Astrocyte of the cerebellum (primary cell): ENCODE measurements at regions not wholly inside any gene's neighbourhood (a gene's known extent, or its start where the extent isn't known, plus 50 kb on each side); places are given as distances from the start of the nearest gene placed in this dataset.

Source experiments
- DNase-seq: peaks from one replicate; pipeline ENCODE4 v3.0.0-alpha.2; 2011; ENCODE audit warnings: low read depth
- H3K4me3 ChIP-seq: 2 replicates; pipeline ENCODE4 v1.5.1; 2011; ENCODE audit warnings: mild to moderate bottlenecking, low read depth, low read length, moderate library complexity
- in situ Hi-C: cut with HindIII; loops from 2 replicates; pipeline ENCODE4 v1.10.0; 2017; ENCODE audit warnings: low sequenced_read_pairs
- TF ChIP-seq, protein P1 (sequence below): IDR thresholded peaks from 2 replicates; pipeline ENCODE4 v1.5.1; 2012; ENCODE audit warnings: low read length, low read depth, moderate library complexity, mild to moderate bottlenecking; ENCODE audit errors: missing control alignments

DNA sequence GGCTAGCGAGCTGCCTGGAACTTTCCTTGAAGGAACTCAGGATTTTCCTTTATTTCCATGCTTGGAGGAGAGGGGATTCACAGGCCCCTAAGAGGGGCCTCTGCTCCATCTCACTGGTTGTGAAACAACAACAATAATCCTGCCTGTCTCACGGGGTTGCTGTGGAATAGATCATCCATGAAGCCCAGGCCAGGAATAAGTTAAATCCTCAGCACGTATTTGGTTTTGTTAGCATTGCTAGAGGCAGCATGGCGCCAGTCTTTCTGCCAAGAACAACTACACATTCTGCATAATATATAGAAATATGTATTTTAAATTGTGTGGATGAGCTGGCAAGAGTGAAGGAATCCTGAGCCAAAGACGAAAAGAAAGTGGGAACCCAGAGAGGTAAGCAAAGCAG, 80.8 kb upstream of the L3MBTL4 start:
- no peak overlapping the region for H3K4me3 ChIP-seq
- TF ChIP-seq, protein P1, sequence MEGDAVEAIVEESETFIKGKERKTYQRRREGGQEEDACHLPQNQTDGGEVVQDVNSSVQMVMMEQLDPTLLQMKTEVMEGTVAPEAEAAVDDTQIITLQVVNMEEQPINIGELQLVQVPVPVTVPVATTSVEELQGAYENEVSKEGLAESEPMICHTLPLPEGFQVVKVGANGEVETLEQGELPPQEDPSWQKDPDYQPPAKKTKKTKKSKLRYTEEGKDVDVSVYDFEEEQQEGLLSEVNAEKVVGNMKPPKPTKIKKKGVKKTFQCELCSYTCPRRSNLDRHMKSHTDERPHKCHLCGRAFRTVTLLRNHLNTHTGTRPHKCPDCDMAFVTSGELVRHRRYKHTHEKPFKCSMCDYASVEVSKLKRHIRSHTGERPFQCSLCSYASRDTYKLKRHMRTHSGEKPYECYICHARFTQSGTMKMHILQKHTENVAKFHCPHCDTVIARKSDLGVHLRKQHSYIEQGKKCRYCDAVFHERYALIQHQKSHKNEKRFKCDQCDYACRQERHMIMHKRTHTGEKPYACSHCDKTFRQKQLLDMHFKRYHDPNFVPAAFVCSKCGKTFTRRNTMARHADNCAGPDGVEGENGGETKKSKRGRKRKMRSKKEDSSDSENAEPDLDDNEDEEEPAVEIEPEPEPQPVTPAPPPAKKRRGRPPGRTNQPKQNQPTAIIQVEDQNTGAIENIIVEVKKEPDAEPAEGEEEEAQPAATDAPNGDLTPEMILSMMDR: no peak
- DNase-seq: no peak
- in situ Hi-C loops: no loop called here

DNA sequence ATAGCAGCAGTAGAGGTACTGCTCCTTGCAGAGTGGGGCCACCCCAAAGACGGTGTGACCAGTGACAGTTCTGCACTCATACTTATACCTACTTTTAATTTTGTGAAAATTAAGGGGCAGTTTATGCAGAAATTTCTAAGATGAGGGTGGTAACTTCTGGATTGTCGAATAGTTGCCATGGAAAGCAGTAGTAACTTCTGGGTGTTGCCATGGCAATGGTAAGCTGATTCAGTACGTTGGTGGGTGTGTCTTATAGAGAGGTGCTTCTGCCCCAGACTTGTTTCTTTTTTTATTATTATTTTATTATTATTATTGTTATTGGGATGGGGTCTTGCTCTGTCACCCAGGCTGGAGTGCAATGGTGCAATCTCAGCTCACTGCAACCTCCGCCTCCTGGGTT, 82.8 kb upstream of the L3MBTL4 start:
- in situ Hi-C loops: no loop called here
- no peak overlapping the region for H3K4me3 ChIP-seq
- no peak for DNase-seq
- TF ChIP-seq, protein P1: no peak

DNA sequence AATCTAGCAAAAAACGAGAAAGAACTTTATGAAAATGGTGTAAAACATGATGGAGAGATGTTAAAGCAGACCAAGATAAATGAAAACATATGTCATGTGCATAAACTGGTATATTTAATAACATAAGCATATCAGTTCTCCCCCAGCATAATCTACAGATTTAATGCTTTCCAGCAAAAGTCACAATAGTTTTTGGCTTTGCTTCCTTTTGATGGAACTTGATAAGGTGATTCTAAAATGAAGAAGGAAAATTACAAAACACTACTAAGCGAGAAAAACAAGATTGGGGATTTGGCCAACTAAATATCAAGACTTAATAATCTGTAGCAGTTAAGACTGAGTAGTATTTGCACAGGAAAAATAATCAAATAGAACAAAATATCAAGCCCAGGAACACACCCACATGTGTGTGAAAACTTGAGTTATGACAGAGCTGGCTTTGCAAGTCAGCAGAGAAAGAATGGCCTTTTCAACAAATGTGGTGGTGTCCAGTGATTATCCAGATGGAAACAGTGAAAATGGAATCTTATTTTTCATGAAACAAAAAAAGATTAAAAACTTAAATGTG, 83.7 kb upstream of the L3MBTL4 start:
- no peak for DNase-seq
- TF ChIP-seq, protein P1: no peak
- in situ Hi-C loops: no loop called here
- no peak overlapping the region for H3K4me3 ChIP-seq

DNA sequence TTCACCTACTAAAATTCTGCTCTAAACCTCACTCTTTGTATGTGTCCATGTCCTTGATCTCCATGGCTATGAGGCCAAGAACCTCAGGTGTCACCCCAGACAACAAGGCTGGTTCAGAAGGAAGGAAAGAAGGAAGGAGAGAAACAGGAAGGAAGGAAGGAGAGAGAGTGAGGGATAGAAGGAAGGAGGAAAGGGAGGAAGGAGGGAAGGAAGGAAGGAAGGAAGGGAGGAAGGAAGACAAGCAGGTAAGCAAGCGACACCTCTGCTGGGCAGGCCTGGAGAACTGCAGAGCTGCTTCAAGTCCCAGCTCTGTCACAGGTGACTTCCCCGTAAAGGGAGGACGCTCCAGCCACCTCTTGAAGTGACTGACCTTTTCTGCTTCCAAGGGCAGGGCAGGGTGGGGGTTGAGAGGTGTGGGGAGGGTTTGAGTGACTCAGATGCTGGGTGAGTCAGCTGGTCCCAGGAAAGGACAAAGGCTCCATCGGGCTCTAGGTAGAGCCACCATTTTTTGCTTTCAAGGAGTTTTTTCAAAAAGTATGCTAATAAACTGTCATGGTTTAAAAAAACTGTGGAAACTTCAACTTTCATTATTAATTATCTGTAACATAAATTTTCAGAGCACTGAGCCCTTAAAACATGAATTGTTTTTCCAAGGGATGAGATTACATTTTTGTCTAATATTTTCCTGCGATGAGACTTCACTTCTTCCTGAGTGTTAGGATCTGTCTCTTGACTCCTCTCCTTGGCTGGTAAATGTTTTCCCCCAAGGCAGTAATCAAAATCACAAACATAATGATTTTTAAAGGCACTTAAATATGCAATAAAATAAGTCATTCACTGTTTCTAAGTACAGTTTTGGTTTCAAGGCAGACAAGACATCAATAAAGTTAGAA, 90.1 kb upstream of the L3MBTL4 start:
- in situ Hi-C loops: no loop called here
- H3K4me3 ChIP-seq: no peak overlapping the region
- TF ChIP-seq, protein P1: no peak
- DNase-seq: no peak

DNA sequence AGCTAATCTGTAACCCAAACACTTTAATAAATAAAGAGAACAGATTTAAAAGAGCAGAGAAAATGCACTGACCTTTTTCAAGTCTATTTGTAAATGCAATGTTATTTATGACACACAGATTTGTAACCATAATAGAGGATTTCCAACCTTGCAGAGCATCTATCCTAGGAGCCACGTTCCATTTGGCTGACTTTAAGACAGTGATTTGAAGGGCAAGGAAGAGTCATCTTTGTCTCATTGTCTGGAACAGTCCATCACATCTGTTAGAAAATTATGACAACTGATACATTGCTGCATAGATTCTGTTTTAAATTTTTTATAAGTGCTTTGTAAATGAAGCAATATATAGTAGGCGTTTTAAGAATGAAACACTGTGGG, 90.8 kb upstream of the L3MBTL4 start:
- TF ChIP-seq, protein P1: no peak
- H3K4me3 ChIP-seq: no peak overlapping the region
- DNase-seq: no peak
- in situ Hi-C loops: no loop called here

DNA sequence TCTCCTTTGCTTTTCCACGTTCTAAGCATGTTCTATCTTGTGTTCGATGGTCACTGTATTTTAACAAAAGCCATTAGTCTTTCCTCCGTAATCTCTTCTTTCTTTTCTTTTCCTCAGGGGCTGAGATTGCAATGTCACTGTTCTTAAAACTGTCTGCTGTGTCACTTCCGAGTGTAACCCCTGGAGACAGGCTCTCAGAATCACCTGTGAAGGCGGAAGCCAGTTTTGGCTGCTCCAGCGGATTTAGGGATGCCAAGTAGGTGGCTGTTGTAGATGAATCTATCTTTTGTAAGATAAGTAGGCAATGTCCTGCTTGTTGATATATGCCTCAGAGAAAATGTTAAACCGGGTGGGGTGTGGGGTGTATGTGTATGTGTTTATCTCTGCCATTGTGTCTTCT, 94.7 kb upstream of the L3MBTL4 start:
- no peak overlapping the region for H3K4me3 ChIP-seq
- no peak for DNase-seq
- TF ChIP-seq, protein P1: no peak
- in situ Hi-C loops: no loop called here
